HEK293 (cell line): ENCODE measurements at regions not wholly inside any gene's neighbourhood (a gene's known extent, or its start where the extent isn't known, plus 50 kb on each side); places are given as distances from the start of the nearest gene placed in this dataset.

Source experiments
- CTCF ChIP-seq: fragments of 450-650 bp; formaldehyde crosslinking; IDR thresholded peaks from 2 replicates; pipeline ENCODE4 v1.5.1; 2016; ENCODE audit warnings: missing biosample characterization, missing genetic modification characterization
- REST ChIP-seq: fragments of 450-650 bp; formaldehyde crosslinking; IDR thresholded peaks from 2 replicates; pipeline ENCODE4 v1.5.1; 2016; ENCODE audit warnings: missing biosample characterization, missing genetic modification characterization
- SP7 ChIP-seq: fragments of 450-650 bp; formaldehyde crosslinking; IDR thresholded peaks from 2 replicates; pipeline ENCODE4 v1.5.1; 2016; ENCODE audit warnings: missing biosample characterization, missing genetic modification characterization
- ZBTB11 ChIP-seq: fragments of 450-650 bp; formaldehyde crosslinking; conservative IDR thresholded peaks from 2 replicates; pipeline ENCODE4 v1.5.1; 2016; ENCODE audit warnings: low read depth, missing biosample characterization, missing genetic modification characterization
- ZNF140 ChIP-seq: fragments of 450-650 bp; formaldehyde crosslinking; IDR thresholded peaks from 2 replicates; pipeline ENCODE4 v1.5.1; 2016; ENCODE audit warnings: missing biosample characterization, missing genetic modification characterization
- ZNF335 ChIP-seq: fragments of 450-650 bp; formaldehyde crosslinking; conservative IDR thresholded peaks from 2 replicates; pipeline ENCODE4 v1.5.1; 2016; ENCODE audit warnings: missing biosample characterization, missing genetic modification characterization
- ZNF561 ChIP-seq: fragments of 450-650 bp; IDR thresholded peaks from 2 replicates; pipeline ENCODE4 v1.5.1; 2018; ENCODE audit warnings: missing biosample characterization, missing genetic modification characterization, borderline replicate concordance
- ZNF792 ChIP-seq: fragments of 450-650 bp; formaldehyde crosslinking; IDR thresholded peaks from 2 replicates; pipeline ENCODE4 v1.5.1; 2016; ENCODE audit warnings: missing biosample characterization, missing genetic modification characterization
- ZNF830 ChIP-seq: fragments of 450-650 bp; IDR thresholded peaks from 2 replicates; pipeline ENCODE4 v1.5.0; 2018; ENCODE audit warnings: missing biosample characterization, missing genetic modification characterization, low read depth, mild to moderate bottlenecking, moderate library complexity
- ZXDB ChIP-seq: fragments of 450-650 bp; formaldehyde crosslinking; IDR thresholded peaks from 2 replicates; pipeline ENCODE4 v1.5.1; 2016; ENCODE audit warnings: missing biosample characterization, missing genetic modification characterization

- TF ChIP-seq REST (no peak), ZNF140 (no peak), CTCF (no peak), ZNF335 (no peak), SP7 (tag by site-specific recombination) (no peak), ZNF830 (tag by site-specific recombination) (no peak), ZXDB (tag by site-specific recombination) (no peak), ZNF561 (tag by site-specific recombination) (no peak), ZNF792 (no peak), ZBTB11 (tag by site-specific recombination) (no peak)
Measured at GRCh38 chr22:26972286-26972685, 314.9 kb downstream of the MIAT start.
